Esophagus muscularis mucosa (tissue), 4 donors: ENCODE measurements at regions not wholly inside any gene's neighbourhood (a gene's known extent, or its start where the extent isn't known, plus 50 kb on each side); places are given as distances from the start of the nearest gene placed in this dataset.

Experiments used
- DNase-seq: peaks from one replicate; pipeline ENCODE4 v3.0.0-alpha.2; 2017; ENCODE audit errors: extremely low spot score
- H3K27ac ChIP-seq, 4 donors: fragments of 200-600 bp; sonication (generic); replicated peaks in 1 of 4; 1 replicate in 3 of 4; 2 replicates in 1 of 4; pipeline ENCODE4 v1.5.1; 2016 to 2019; ENCODE audit warnings: mild to moderate bottlenecking in 1 of 4
- H3K27me3 ChIP-seq, 4 donors: fragments of 200-600 bp; sonication (generic); one replicate each; pipeline versions ENCODE4 v1.5.1 to v1.6.0; 2016 to 2019
- H3K36me3 ChIP-seq, 4 donors: fragments of 200-600 bp; sonication (generic); one replicate each; pipeline ENCODE4 v1.5.1; 2016 to 2019
- H3K4me1 ChIP-seq, 4 donors: fragments of 200-600 bp; sonication (generic); one replicate each; pipeline ENCODE4 v1.5.1; 2016 to 2019
- H3K4me3 ChIP-seq, 4 donors: fragments of 200-600 bp; sonication (generic); 1 replicate in 2 of 4; 2 replicates in 2 of 4; pipeline ENCODE4 v1.5.1; 2016 to 2019; ENCODE audit warnings: mild to moderate bottlenecking in 4 of 4, moderate library complexity in 1 of 4
- H3K9me3 ChIP-seq, 4 donors: fragments of 200-600 bp; sonication (generic); 1 replicate in 3 of 4; 2 replicates in 1 of 4; pipeline ENCODE4 v1.5.1; 2016 to 2019
- CTCF ChIP-seq, 3 experiments: fragments of 200-600 bp in 2 of 3; fragments of 450-650 bp in 1 of 3; sonication (generic) in 2 of 3; IDR thresholded peaks; one replicate each; pipeline ENCODE4 v1.5.1; 2017 to 2019; ENCODE audit warnings: antibody characterized with exemption in 3 of 3, mild to moderate bottlenecking in 2 of 3, moderate library complexity in 1 of 3
- EP300 ChIP-seq: sonication (generic); formaldehyde crosslinking; IDR thresholded peaks from one replicate; pipeline ENCODE4 v1.6.1; 2017; ENCODE audit warnings: antibody characterized with exemption
- POLR2A ChIP-seq: fragments of 450-650 bp; IDR thresholded peaks from one replicate; pipeline ENCODE4 v1.6.1; 2017; ENCODE audit warnings: antibody characterized with exemption, moderate library complexity, mild to moderate bottlenecking, low read depth
- POLR2AphosphoS5 ChIP-seq, 2 donors: sonication (generic); formaldehyde crosslinking; IDR thresholded peaks; one replicate each; pipeline ENCODE4 v1.6.1; 2017; ENCODE audit warnings: antibody characterized with exemption in 2 of 2
- WGBS: methylation state at CpG from one replicate; pipeline ENCODE4 v1.1.5; 2018; 5-methylcytosine and 5-hydroxymethylcytosine counted together
- intact Hi-C: fragments of 100-400 bp; cut with DNase I; formaldehyde crosslinking; loops from one replicate; pipeline ENCODE4 v1.15.1; 2023

GRCh38 chr5:117496801-117497200 lies 922.2 kb upstream of the SEMA6A start:
- no peaks in the 10 kb centered on the region for H3K27me3 ChIP-seq
- no peak overlapping the region for H3K27ac ChIP-seq
- intact Hi-C loops = no loop called here
- no peak overlapping the region for H3K4me3 ChIP-seq
- no peaks in the 10 kb centered on the region for H3K9me3 ChIP-seq
- DNase-seq = no peak
- 71% methylated on average over 1 of the region's 1 CpG for WGBS
- H3K4me1 ChIP-seq = peaks cover 0 to 9% (median 0%) of the 10 kb centered on the region in 4 donors
- TF ChIP-seq EP300 (no peak), POLR2AphosphoS5 (IDR thresholded peaks at IDR 0.05) (no peak), POLR2A (no peak), CTCF (IDR thresholded peaks at IDR 0.05) (no peak)
- H3K36me3 ChIP-seq = no peaks in the 10 kb centered on the region

- Histone ChIP-seq H3K36me3 (no peaks in the 10 kb centered on the region), H3K27ac (no peak overlapping the region), H3K4me3 (no peak overlapping the region), H3K9me3 (no peaks in the 10 kb centered on the region), H3K4me1 (peaks cover 0 to 9% (median 0%) of the 10 kb centered on the region in 4 donors), H3K27me3 (no peaks in the 10 kb centered on the region)
- TF ChIP-seq POLR2AphosphoS5 (IDR thresholded peaks at IDR 0.05) (no peak), EP300 (no peak), CTCF (IDR thresholded peaks at IDR 0.05) (no peak), POLR2A (no peak)
- DNase-seq = no peak
- intact Hi-C loops = no loop called here
- 53% methylated on average over 2 of the region's 2 CpGs for WGBS
These were observed 919.6 kb upstream of the SEMA6A start for GRCh38 chr5:117494188-117494587.

- no peak for DNase-seq
- TF ChIP-seq CTCF (IDR thresholded peaks at IDR 0.05) (no peak), EP300 (no peak), POLR2AphosphoS5 (IDR thresholded peaks at IDR 0.05) (no peak), POLR2A (no peak)
- no peak overlapping the region for H3K4me3 ChIP-seq
- no peak overlapping the region for H3K27ac ChIP-seq
- no peaks in the 10 kb centered on the region for H3K36me3 ChIP-seq
- no peaks in the 10 kb centered on the region for H3K27me3 ChIP-seq
- intact Hi-C loops = no loop called here
- no peaks in the 10 kb centered on the region for H3K9me3 ChIP-seq
- 60% methylated on average over 2 of the region's 2 CpGs for WGBS
- H3K4me1 ChIP-seq = no peaks in the 10 kb centered on the region
These were observed 914.4 kb upstream of the SEMA6A start for GRCh38 chr5:117488976-117489500.

- intact Hi-C loops = no loop called here
- Histone ChIP-seq H3K9me3 (no peaks in the 10 kb centered on the region), H3K27me3 (no peaks in the 10 kb centered on the region), H3K27ac (no peak overlapping the region), H3K36me3 (no peaks in the 10 kb centered on the region), H3K4me3 (no peak overlapping the region), H3K4me1 (no peaks in the 10 kb centered on the region)
- no peak for DNase-seq
- no peak for TF ChIP-seq POLR2A
- TF ChIP-seq POLR2AphosphoS5 (IDR thresholded peaks at IDR 0.05) = no peak
- TF ChIP-seq EP300 = no peak
- no peak for TF ChIP-seq CTCF (IDR thresholded peaks at IDR 0.05)
- 84% methylated on average over 4 of the region's 4 CpGs for WGBS
These were observed 912.9 kb upstream of the SEMA6A start for GRCh38 chr5:117487556-117487955.

- intact Hi-C loops = no loop called here
- TF ChIP-seq POLR2A (no peak), EP300 (no peak), POLR2AphosphoS5 (IDR thresholded peaks at IDR 0.05) (no peak), CTCF (IDR thresholded peaks at IDR 0.05) (no peak)
These were observed 912.3 kb upstream of the SEMA6A start for GRCh38 chr5:117486879-117487391.

More at GRCh38 chr5:117486879-117487391, 912.3 kb upstream of the SEMA6A start:
- no peaks in the 10 kb centered on the region for H3K9me3 ChIP-seq
- H3K4me3 ChIP-seq = no peak overlapping the region
- no peaks in the 10 kb centered on the region for H3K4me1 ChIP-seq
- H3K27ac ChIP-seq = no peak overlapping the region
- H3K27me3 ChIP-seq = no peaks in the 10 kb centered on the region
- no peaks in the 10 kb centered on the region for H3K36me3 ChIP-seq
- DNase-seq = no peak
